GM23338 (cell line): ENCODE measurements at regions not wholly inside any gene's neighbourhood (a gene's known extent, or its start where the extent isn't known, plus 50 kb on each side); places are given as distances from the start of the nearest gene placed in this dataset.
A peak's percentile ranks its signal among the peaks of the same experiment; 100 is the strongest.
"Not testable (repeated sequence)": the region's sequence is repeated elsewhere in the genome, so short reads cannot be mapped to it uniquely, and the experiment has no call there.

ENCODE experiments used
- ATAC-seq: fragments of 200-7000 bp; cut with Tn5 transposase; 3 replicates; pipeline ENCODE4 v1.9.1; 2020
- DNase-seq: peaks from one replicate; pipeline ENCODE4 v3.0.0-alpha.2; 2015; ENCODE audit warnings: low spot score
- H2AFZ ChIP-seq: fragments of 200-600 bp; sonication (generic); 2 replicates; pipeline ENCODE4 v1.8.0; 2016; ENCODE audit warnings: antibody characterized with exemption, mild to moderate bottlenecking, moderate library complexity
- H3F3A ChIP-seq: fragments of 200-600 bp; sonication (generic); replicated peaks from 2 replicates; pipeline ENCODE4 v1.8.0; 2017; ENCODE audit warnings: antibody characterized with exemption, mixed run types, low read depth
- H3K27ac ChIP-seq: fragments of 200-600 bp; sonication (generic); 2 replicates; pipeline ENCODE4 v1.6.1; 2016; ENCODE audit warnings: low read depth
- H3K27me3 ChIP-seq: fragments of 200-600 bp; sonication (generic); 2 replicates; pipeline ENCODE4 v1.8.0; 2016; ENCODE audit warnings: mild to moderate bottlenecking, mixed run types, moderate library complexity; ENCODE audit not compliant: insufficient read depth
- H3K36me3 ChIP-seq: fragments of 200-600 bp; sonication (generic); 2 replicates; pipeline ENCODE4 v1.8.0; 2016; ENCODE audit warnings: mild to moderate bottlenecking; ENCODE audit not compliant: insufficient read depth
- H3K4me1 ChIP-seq: fragments of 200-600 bp; sonication (generic); 2 replicates; pipeline ENCODE4 v1.8.0; 2016; ENCODE audit warnings: mild to moderate bottlenecking, moderate library complexity; ENCODE audit not compliant: insufficient read depth
- H3K4me2 ChIP-seq: fragments of 200-600 bp; sonication (generic); 2 replicates; pipeline ENCODE4 v1.7.1; 2017; ENCODE audit warnings: mixed run types
- H3K4me3 ChIP-seq: fragments of 200-600 bp; sonication (generic); 2 replicates; pipeline ENCODE4 v1.6.1; 2016; ENCODE audit warnings: mixed run types
- H3K79me2 ChIP-seq: fragments of 200-600 bp; sonication (generic); replicated peaks from 2 replicates; pipeline ENCODE4 v1.8.0; 2017; ENCODE audit warnings: mild to moderate bottlenecking; ENCODE audit not compliant: insufficient read depth
- H3K9me2 ChIP-seq: fragments of 200-600 bp; sonication (generic); 2 replicates; pipeline ENCODE4 v1.8.0; 2017; ENCODE audit not compliant: insufficient read depth
- H4K20me1 ChIP-seq: fragments of 200-600 bp; sonication (generic); replicated peaks from 2 replicates; pipeline ENCODE4 v1.8.0; 2017; ENCODE audit warnings: mild to moderate bottlenecking; ENCODE audit not compliant: insufficient read depth
- H3K27ac Mint-ChIP-seq: 2 replicates; pipeline ENCODE4 v1.8.0; 2020; ENCODE audit warnings: inconsistent platforms, mild to moderate bottlenecking, moderate library complexity, mixed read lengths
- H3K27me3 Mint-ChIP-seq: 3 replicates; pipeline ENCODE4 v1.8.0; 2022; ENCODE audit warnings: low read depth, mild to moderate bottlenecking, moderate library complexity, mixed read lengths, inconsistent platforms; ENCODE audit not compliant: insufficient read depth, poor library complexity
- H3K36me3 Mint-ChIP-seq: 3 replicates; pipeline ENCODE4 v1.8.0; 2021; ENCODE audit warnings: low read depth, mild to moderate bottlenecking, inconsistent platforms, moderate library complexity, mixed read lengths
- H3K4me1 Mint-ChIP-seq: 3 replicates; pipeline ENCODE4 v1.8.0; 2020; ENCODE audit warnings: mild to moderate bottlenecking, inconsistent platforms, mixed read lengths
- H3K4me3 Mint-ChIP-seq: 3 replicates; pipeline ENCODE4 v1.8.0; 2021; ENCODE audit warnings: moderate library complexity, mild to moderate bottlenecking, inconsistent platforms, mixed read lengths
- H3K9me3 Mint-ChIP-seq: 3 replicates; pipeline ENCODE4 v1.8.0; 2020; ENCODE audit warnings: moderate library complexity, mild to moderate bottlenecking, inconsistent platforms, mixed read lengths
- CREB1 ChIP-seq: fragments of 250-450 bp; sonication (Bioruptor Pico); IDR thresholded peaks from 2 replicates; pipeline ENCODE4 v1.5.0; 2020; ENCODE audit warnings: low read depth, mild to moderate bottlenecking, moderate library complexity
- EZH2 ChIP-seq: fragments of 200-600 bp; sonication (generic); IDR thresholded peaks from one replicate; pipeline ENCODE4 v1.8.0; 2017; ENCODE audit warnings: antibody characterized with exemption, mild to moderate bottlenecking, low read depth; ENCODE audit not compliant: unreplicated experiment
- EZH2phosphoT487 ChIP-seq: fragments of 200-600 bp; sonication (generic); IDR thresholded peaks from one replicate; pipeline ENCODE4 v1.8.1; 2018; ENCODE audit warnings: antibody characterized with exemption; ENCODE audit not compliant: unreplicated experiment
- JUNB ChIP-seq: IDR thresholded peaks from one replicate; pipeline ENCODE4 v1.6.1; 2016; ENCODE audit warnings: antibody characterized with exemption; ENCODE audit not compliant: unreplicated experiment
- NANOG ChIP-seq: IDR thresholded peaks from 2 replicates; pipeline ENCODE4 v1.6.1; 2016; ENCODE audit warnings: antibody characterized with exemption, borderline replicate concordance
- POLR2AphosphoS5 ChIP-seq: IDR thresholded peaks from 2 replicates; pipeline ENCODE4 v1.6.1; 2016; ENCODE audit warnings: antibody characterized with exemption, low read depth
- STAT1 ChIP-seq: IDR thresholded peaks from one replicate; pipeline ENCODE4 v1.6.1; 2016; ENCODE audit warnings: antibody characterized with exemption; ENCODE audit not compliant: unreplicated experiment
- ZNF114 ChIP-seq: fragments of 250-450 bp; sonication (Bioruptor Pico); IDR thresholded peaks from 2 replicates; pipeline ENCODE4 v1.5.0; 2020; ENCODE audit warnings: mild to moderate bottlenecking, moderate library complexity
- ZNF331 ChIP-seq: fragments of 250-450 bp; sonication (Bioruptor Pico); IDR thresholded peaks from 2 replicates; pipeline ENCODE4 v1.5.0; 2020; ENCODE audit warnings: low read depth, mild to moderate bottlenecking, moderate library complexity
- TF ChIP-seq, protein P1 (sequence below), 2 experiments: fragments of 200-600 bp in 1 of 2; sonication (generic) in 1 of 2; conservative IDR thresholded peaks; 2 replicates each; pipeline versions ENCODE4 v1.5.1 to v1.6.1; 2016 to 2017; ENCODE audit warnings: antibody characterized with exemption in 2 of 2, low read depth in 2 of 2, mild to moderate bottlenecking in 2 of 2, moderate library complexity in 1 of 2
- TF ChIP-seq, protein P2 (sequence below): IDR thresholded peaks from one replicate; pipeline ENCODE4 v1.6.1; 2018; ENCODE audit warnings: antibody characterized with exemption; ENCODE audit not compliant: unreplicated experiment

DNA sequence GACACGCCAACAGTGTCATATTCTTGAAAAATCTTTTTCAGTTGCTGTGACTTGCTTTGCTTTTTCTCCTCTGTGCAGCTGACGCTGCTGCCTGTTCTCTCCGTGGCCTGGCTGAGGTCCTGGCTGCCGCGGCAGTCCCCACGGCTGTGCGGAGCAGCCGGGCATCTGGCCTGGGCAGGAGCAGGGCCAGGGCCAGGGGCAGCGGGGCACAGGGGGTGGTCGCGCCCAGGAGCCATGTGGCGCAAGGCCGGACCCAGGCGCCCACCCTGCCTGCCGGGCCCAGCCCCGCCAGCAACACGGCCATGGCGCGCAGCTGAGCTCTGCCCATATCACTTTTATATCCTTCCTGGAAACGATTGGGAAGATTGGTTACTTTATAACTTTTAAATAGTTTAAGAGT is 109.4 kb upstream of the ACBD5 start (continued):
- TF ChIP-seq, protein P1, sequence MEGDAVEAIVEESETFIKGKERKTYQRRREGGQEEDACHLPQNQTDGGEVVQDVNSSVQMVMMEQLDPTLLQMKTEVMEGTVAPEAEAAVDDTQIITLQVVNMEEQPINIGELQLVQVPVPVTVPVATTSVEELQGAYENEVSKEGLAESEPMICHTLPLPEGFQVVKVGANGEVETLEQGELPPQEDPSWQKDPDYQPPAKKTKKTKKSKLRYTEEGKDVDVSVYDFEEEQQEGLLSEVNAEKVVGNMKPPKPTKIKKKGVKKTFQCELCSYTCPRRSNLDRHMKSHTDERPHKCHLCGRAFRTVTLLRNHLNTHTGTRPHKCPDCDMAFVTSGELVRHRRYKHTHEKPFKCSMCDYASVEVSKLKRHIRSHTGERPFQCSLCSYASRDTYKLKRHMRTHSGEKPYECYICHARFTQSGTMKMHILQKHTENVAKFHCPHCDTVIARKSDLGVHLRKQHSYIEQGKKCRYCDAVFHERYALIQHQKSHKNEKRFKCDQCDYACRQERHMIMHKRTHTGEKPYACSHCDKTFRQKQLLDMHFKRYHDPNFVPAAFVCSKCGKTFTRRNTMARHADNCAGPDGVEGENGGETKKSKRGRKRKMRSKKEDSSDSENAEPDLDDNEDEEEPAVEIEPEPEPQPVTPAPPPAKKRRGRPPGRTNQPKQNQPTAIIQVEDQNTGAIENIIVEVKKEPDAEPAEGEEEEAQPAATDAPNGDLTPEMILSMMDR (conservative IDR thresholded peaks at IDR 0.05; ENCODE audit: low read depth in 2 of 2): no peak
- TF ChIP-seq STAT1 (no peak), POLR2AphosphoS5 (no peak), JUNB (no peak), EZH2phosphoT487 (no peak), ZNF114 (CRISPR knock-in tag) (no peak), ZNF331 (CRISPR knock-in tag) (no peak), EZH2 (no peak), CREB1 (CRISPR knock-in tag) (no peak), NANOG (no peak)
- TF ChIP-seq, protein P2, sequence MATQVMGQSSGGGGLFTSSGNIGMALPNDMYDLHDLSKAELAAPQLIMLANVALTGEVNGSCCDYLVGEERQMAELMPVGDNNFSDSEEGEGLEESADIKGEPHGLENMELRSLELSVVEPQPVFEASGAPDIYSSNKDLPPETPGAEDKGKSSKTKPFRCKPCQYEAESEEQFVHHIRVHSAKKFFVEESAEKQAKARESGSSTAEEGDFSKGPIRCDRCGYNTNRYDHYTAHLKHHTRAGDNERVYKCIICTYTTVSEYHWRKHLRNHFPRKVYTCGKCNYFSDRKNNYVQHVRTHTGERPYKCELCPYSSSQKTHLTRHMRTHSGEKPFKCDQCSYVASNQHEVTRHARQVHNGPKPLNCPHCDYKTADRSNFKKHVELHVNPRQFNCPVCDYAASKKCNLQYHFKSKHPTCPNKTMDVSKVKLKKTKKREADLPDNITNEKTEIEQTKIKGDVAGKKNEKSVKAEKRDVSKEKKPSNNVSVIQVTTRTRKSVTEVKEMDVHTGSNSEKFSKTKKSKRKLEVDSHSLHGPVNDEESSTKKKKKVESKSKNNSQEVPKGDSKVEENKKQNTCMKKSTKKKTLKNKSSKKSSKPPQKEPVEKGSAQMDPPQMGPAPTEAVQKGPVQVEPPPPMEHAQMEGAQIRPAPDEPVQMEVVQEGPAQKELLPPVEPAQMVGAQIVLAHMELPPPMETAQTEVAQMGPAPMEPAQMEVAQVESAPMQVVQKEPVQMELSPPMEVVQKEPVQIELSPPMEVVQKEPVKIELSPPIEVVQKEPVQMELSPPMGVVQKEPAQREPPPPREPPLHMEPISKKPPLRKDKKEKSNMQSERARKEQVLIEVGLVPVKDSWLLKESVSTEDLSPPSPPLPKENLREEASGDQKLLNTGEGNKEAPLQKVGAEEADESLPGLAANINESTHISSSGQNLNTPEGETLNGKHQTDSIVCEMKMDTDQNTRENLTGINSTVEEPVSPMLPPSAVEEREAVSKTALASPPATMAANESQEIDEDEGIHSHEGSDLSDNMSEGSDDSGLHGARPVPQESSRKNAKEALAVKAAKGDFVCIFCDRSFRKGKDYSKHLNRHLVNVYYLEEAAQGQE: no peak

DNA sequence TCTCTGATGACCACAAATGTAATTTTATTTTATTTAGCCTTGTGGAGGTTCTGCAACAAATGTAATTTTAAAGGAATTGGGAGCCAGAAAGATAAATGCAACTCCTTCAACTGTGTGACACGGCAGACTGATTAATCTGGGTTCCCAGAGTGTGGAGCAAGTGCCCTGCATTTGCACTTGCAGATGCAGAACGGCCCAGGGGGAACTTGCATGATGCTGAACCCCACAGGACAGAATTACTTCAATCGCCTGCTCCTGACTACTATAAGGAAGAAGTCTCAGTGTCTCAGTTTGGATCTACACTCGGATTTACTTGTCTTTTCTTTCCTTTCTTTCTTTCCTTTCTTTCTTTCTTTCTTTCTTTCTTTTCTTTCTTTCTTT is 107.2 kb upstream of the ACBD5 start:
- H3K27me3 ChIP-seq, H3K27ac ChIP-seq, H3K36me3 ChIP-seq, H3K79me2 ChIP-seq, H3K4me3 ChIP-seq, H3K4me2 ChIP-seq, H3K36me3 Mint-ChIP-seq, H3K9me3 Mint-ChIP-seq, H3K9me2 ChIP-seq, H4K20me1 ChIP-seq, H3K27ac Mint-ChIP-seq, H3K4me3 Mint-ChIP-seq, H2AFZ ChIP-seq, H3K27me3 Mint-ChIP-seq, H3F3A ChIP-seq: not testable (repeated sequence)
- H3K4me1 ChIP-seq: peaks cover 16% of the 10 kb centered on the region; the same call in 1 of the 2 replicates
- ATAC-seq (peak; percentile 78), DNase-seq (peak; percentile 41)
- H3K4me1 Mint-ChIP-seq: peaks cover 50% of the 10 kb centered on the region
